ENCODE measurements at regions not wholly inside any gene's neighbourhood (a gene's known extent, or its start where the extent isn't known, plus 50 kb on each side); places are given as distances from the start of the nearest gene placed in this dataset.

DNA sequence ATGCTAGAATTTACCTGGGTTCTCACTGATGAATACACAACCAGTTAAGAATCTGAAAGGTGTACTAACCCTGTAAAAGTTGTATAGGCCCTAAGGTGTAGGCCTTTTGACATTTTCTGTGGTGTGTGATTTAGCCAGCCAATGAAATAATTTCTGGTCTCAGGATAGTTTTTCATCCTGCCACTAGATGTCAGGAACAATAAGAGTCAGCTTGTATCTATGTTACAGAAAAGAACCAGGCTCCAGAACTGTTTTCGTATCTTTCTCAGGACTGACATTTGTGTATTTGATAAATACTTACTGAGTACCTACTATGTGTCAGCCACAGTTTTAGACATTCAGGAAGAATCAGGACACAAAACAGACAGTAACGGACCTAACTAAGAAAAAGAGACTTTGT is 673.6 kb upstream of the TENM3 start:
- DNase-seq, result no peak

GRCh38 chr4:181578911-181579310 is 664.3 kb upstream of the TENM3 start:
- H3K9me3 ChIP-seq, result no peaks in the 10 kb centered on the region
- no peak overlapping the region for H3K4me3 ChIP-seq
- 79 to 85% methylated on average over 5 of the region's 5 CpGs for WGBS, 2 donors
- H3K27me3 ChIP-seq, result no peaks in the 10 kb centered on the region
- no peak for DNase-seq
- no peaks in the 10 kb centered on the region for H3K36me3 ChIP-seq (ENCODE audit: low read depth, missing control alignments)
- no peak for TF ChIP-seq CTCF (IDR thresholded peaks at IDR 0.05)
- TF ChIP-seq POLR2A (IDR thresholded peaks at IDR 0.05), result no peak
- H3K27ac ChIP-seq, result no peak overlapping the region
- intact Hi-C loops (cut with DNase I; ENCODE audit: low total_unique reads), result no loop called here
- H3K4me1 ChIP-seq, result no peaks in the 10 kb centered on the region

More for the DNA sequence above, 673.6 kb upstream of the TENM3 start:
- intact Hi-C loops (cut with DNase I; ENCODE audit: low total_unique reads), result no loop called here
- WGBS, 2 donors, result 41 to 46% methylated on average over 2 of the region's 2 CpGs
- no peak overlapping the region for H3K4me3 ChIP-seq
- no peak for TF ChIP-seq POLR2A (IDR thresholded peaks at IDR 0.05)
- TF ChIP-seq CTCF (IDR thresholded peaks at IDR 0.05), result peak; percentile 19 to 39 (median 32)
- no peaks in the 10 kb centered on the region for H3K4me1 ChIP-seq
- H3K36me3 ChIP-seq (ENCODE audit: low read depth, missing control alignments), result no peaks in the 10 kb centered on the region
- H3K27ac ChIP-seq, result no peak overlapping the region
- H3K9me3 ChIP-seq, result no peaks in the 10 kb centered on the region
- no peaks in the 10 kb centered on the region for H3K27me3 ChIP-seq

DNA sequence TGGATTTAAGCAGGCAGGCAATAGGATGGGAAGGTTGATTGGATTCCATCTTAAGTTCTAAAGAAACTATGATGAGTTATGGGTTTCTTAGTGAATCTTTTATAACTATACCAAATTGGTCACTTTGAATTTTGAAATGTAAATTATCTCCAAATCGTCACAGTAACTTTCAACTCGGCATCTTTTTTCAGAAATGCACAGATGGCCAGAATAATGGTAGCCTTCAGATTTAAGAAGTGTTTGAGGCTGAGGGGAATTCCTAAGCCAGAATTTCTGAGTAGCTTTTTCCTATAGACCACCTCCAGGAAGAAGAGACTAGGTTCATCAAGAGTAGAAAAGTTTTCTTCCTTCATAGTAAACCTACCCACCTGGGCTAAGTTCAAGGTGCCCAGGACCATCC is 663.7 kb upstream of the TENM3 start:
- Histone ChIP-seq H3K4me1 (no peaks in the 10 kb centered on the region), H3K9me3 (no peaks in the 10 kb centered on the region), H3K27me3 (no peaks in the 10 kb centered on the region), H3K36me3 (ENCODE audit: low read depth, missing control alignments) (no peaks in the 10 kb centered on the region), H3K27ac (no peak overlapping the region), H3K4me3 (no peak overlapping the region)
- WGBS, 2 donors, result 85 to 87% methylated on average over 2 of the region's 2 CpGs
- TF ChIP-seq CTCF (IDR thresholded peaks at IDR 0.05), result no peak
- TF ChIP-seq POLR2A (IDR thresholded peaks at IDR 0.05), result no peak
- intact Hi-C loops (cut with DNase I; ENCODE audit: low total_unique reads), result no loop called here
- no peak for DNase-seq

GRCh38 chr4:181581983-181582382 is 661.2 kb upstream of the TENM3 start:
- intact Hi-C loops (cut with DNase I; ENCODE audit: low total_unique reads), result no loop called here
- no peaks in the 10 kb centered on the region for H3K36me3 ChIP-seq (ENCODE audit: low read depth, missing control alignments)
- H3K9me3 ChIP-seq, result no peaks in the 10 kb centered on the region
- H3K4me1 ChIP-seq, result no peaks in the 10 kb centered on the region
- H3K4me3 ChIP-seq, result no peak overlapping the region
- H3K27ac ChIP-seq, result no peak overlapping the region
- no peak for DNase-seq
- TF ChIP-seq CTCF (IDR thresholded peaks at IDR 0.05) (no peak), POLR2A (IDR thresholded peaks at IDR 0.05) (no peak)
- H3K27me3 ChIP-seq, result no peaks in the 10 kb centered on the region
- WGBS, 2 donors, result 66 to 77% methylated on average over 4 of the region's 4 CpGs

DNA sequence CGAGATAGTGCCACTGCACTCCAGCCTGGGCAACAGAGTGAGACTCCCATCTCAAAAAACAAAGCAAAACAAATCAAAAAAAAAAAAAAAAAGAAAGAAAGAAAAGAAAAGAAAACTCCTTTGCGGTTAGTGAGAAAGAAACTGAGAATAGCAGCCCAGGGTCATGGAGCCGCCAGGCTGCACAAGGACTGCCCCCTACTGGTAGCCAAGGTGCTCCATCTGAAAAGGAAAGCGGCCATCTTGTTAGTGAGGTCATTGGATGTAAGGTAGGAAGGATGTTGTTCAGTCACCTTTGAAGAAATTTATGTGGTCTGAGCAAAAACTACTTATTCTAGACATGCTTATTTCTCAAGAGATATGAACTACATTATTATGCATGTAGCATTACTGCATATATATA is 660.6 kb upstream of the TENM3 start:
- Histone ChIP-seq H3K9me3 (no peaks in the 10 kb centered on the region), H3K4me1 (no peaks in the 10 kb centered on the region), H3K27me3 (no peaks in the 10 kb centered on the region), H3K36me3 (ENCODE audit: low read depth, missing control alignments) (no peaks in the 10 kb centered on the region), H3K4me3 (no peak overlapping the region), H3K27ac (no peak overlapping the region)
- intact Hi-C loops (cut with DNase I; ENCODE audit: low total_unique reads), result no loop called here
- DNase-seq, result peak; percentile 30
- TF ChIP-seq POLR2A (IDR thresholded peaks at IDR 0.05) (no peak), CTCF (IDR thresholded peaks at IDR 0.05) (no peak)
- WGBS, 2 donors, result 51 to 85% methylated on average over 4 of the region's 4 CpGs
